Progenitor cell of endocrine pancreas (in vitro differentiated cells): ENCODE measurements at regions not wholly inside any gene's neighbourhood (a gene's known extent, or its start where the extent isn't known, plus 50 kb on each side); places are given as distances from the start of the nearest gene placed in this dataset.
A peak's percentile ranks its signal among the peaks of the same experiment; 100 is the strongest.
"Not testable (repeated sequence)": the region's sequence is repeated elsewhere in the genome, so short reads cannot be mapped to it uniquely, and the experiment has no call there.

Source experiments
- DNase-seq: peaks from one replicate; pipeline ENCODE4 v3.0.0; 2021; ENCODE audit warnings: low spot score; ENCODE audit not compliant: unreplicated experiment
- H3K27ac Mint-ChIP-seq: 2 replicates; pipeline ENCODE4 v1.8.0; 2021; ENCODE audit warnings: mild to moderate bottlenecking, moderate library complexity, mixed read lengths
- H3K27me3 Mint-ChIP-seq: 2 replicates; pipeline ENCODE4 v1.8.0; 2021; ENCODE audit warnings: mixed read lengths
- H3K36me3 Mint-ChIP-seq: 2 replicates; pipeline ENCODE4 v1.8.0; 2022; ENCODE audit warnings: mixed read lengths; ENCODE audit not compliant: insufficient read depth
- H3K4me1 Mint-ChIP-seq: 2 replicates; pipeline ENCODE4 v1.8.0; 2021; ENCODE audit warnings: low read depth, mixed read lengths
- H3K4me3 Mint-ChIP-seq: 2 replicates; pipeline ENCODE4 v1.8.0; 2021; ENCODE audit warnings: low read depth, mild to moderate bottlenecking, moderate library complexity, mixed read lengths
- H3K9me3 Mint-ChIP-seq: 2 replicates; pipeline ENCODE4 v1.8.0; 2021; ENCODE audit warnings: low read depth, mixed read lengths
- CTCF ChIP-seq: fragments of 200-600 bp; sonication (generic); IDR thresholded peaks from one replicate; pipeline ENCODE4 v1.5.0; 2021; ENCODE audit warnings: antibody characterized with exemption, mild to moderate bottlenecking; ENCODE audit not compliant: unreplicated experiment

GRCh38 chr10:52387744-52388143 lies 73.7 kb downstream of the DKK1 start:
- Mint-ChIP-seq H3K36me3 (no peaks in the 10 kb centered on the region), H3K27ac (no peak overlapping the region), H3K4me3 (no peak overlapping the region), H3K4me1 (no peaks in the 10 kb centered on the region), H3K27me3 (no peaks in the 10 kb centered on the region), H3K9me3 (no peaks in the 10 kb centered on the region)
- TF ChIP-seq CTCF, result no peak
- no peak for DNase-seq

GRCh38 chr10:52390388-52390787 lies 76.3 kb downstream of the DKK1 start:
- H3K4me1 Mint-ChIP-seq, result no peaks in the 10 kb centered on the region
- no peak overlapping the region for H3K4me3 Mint-ChIP-seq
- no peak for TF ChIP-seq CTCF
- H3K27ac Mint-ChIP-seq, result no peak overlapping the region
- no peak for DNase-seq
- H3K9me3 Mint-ChIP-seq, result no peaks in the 10 kb centered on the region
- H3K27me3 Mint-ChIP-seq, result no peaks in the 10 kb centered on the region
- no peaks in the 10 kb centered on the region for H3K36me3 Mint-ChIP-seq

GRCh38 chr10:52391927-52392602 lies 78.0 kb downstream of the DKK1 start:
- Mint-ChIP-seq H3K9me3 (no peaks in the 10 kb centered on the region), H3K4me3 (no peak overlapping the region), H3K4me1 (no peaks in the 10 kb centered on the region), H3K27me3 (no peaks in the 10 kb centered on the region), H3K36me3 (no peaks in the 10 kb centered on the region), H3K27ac (peak overlapping the region; percentile 41)
- no peak for TF ChIP-seq CTCF
- DNase-seq, result no peak

- TF ChIP-seq CTCF, result no peak
- H3K9me3 Mint-ChIP-seq, result no peaks in the 10 kb centered on the region
- no peaks in the 10 kb centered on the region for H3K36me3 Mint-ChIP-seq
- DNase-seq, result no peak
- no peaks in the 10 kb centered on the region for H3K4me1 Mint-ChIP-seq
- no peaks in the 10 kb centered on the region for H3K27me3 Mint-ChIP-seq
- no peak overlapping the region for H3K4me3 Mint-ChIP-seq
- H3K27ac Mint-ChIP-seq, result no peak overlapping the region
Measured at GRCh38 chr10:52394246-52394645, 80.2 kb downstream of the DKK1 start.

GRCh38 chr10:52400562-52400961 lies 86.5 kb downstream of the DKK1 start:
- TF ChIP-seq CTCF, result no peak
- no peaks in the 10 kb centered on the region for H3K4me1 Mint-ChIP-seq
- H3K36me3 Mint-ChIP-seq, result peaks cover 3% of the 10 kb centered on the region
- H3K4me3 Mint-ChIP-seq, result no peak overlapping the region
- H3K9me3 Mint-ChIP-seq, result peaks cover 8% of the 10 kb centered on the region
- no peak for DNase-seq
- H3K27ac Mint-ChIP-seq, result no peak overlapping the region
- H3K27me3 Mint-ChIP-seq, result no peaks in the 10 kb centered on the region

- H3K36me3 Mint-ChIP-seq, H3K4me3 Mint-ChIP-seq, H3K27ac Mint-ChIP-seq, H3K27me3 Mint-ChIP-seq, DNase-seq, H3K4me1 Mint-ChIP-seq: not testable (repeated sequence)
- peaks cover 17% of the 10 kb centered on the region for H3K9me3 Mint-ChIP-seq
Measured at GRCh38 chr10:52403801-52404200, 89.7 kb downstream of the DKK1 start.
